ENCODE measurements at regions not wholly inside any gene's neighbourhood (a gene's known extent, or its start where the extent isn't known, plus 50 kb on each side); places are given as distances from the start of the nearest gene placed in this dataset.

- Histone ChIP-seq H3K4me3 (ENCODE audit: low read depth in 1 of 5, low read length in 5 of 5) (no peak overlapping the region), H3K9me3 (ENCODE audit: control insufficient read depth in 5 of 5, low read length in 5 of 5) (no peaks in the 10 kb centered on the region), H3K27me3 (ENCODE audit: control insufficient read depth in 5 of 5, insufficient read depth in 4 of 5, low read length in 5 of 5) (no peaks in the 10 kb centered on the region), H3K9ac (ENCODE audit: low read length in 5 of 5) (no peak overlapping the region), H3K27ac (ENCODE audit: low read depth, low read length) (no peak overlapping the region), H3K4me1 (ENCODE audit: control insufficient read depth in 5 of 5, insufficient read depth in 5 of 5, low read length in 5 of 5) (no peaks in the 10 kb centered on the region), H3K36me3 (ENCODE audit: control insufficient read depth in 5 of 5, insufficient read depth in 5 of 5, low read length in 5 of 5) (no peaks in the 10 kb centered on the region)
Observed at GRCh38 chr18:64295839-64296238, 147.0 kb upstream of the LINC00305 start.

DNA sequence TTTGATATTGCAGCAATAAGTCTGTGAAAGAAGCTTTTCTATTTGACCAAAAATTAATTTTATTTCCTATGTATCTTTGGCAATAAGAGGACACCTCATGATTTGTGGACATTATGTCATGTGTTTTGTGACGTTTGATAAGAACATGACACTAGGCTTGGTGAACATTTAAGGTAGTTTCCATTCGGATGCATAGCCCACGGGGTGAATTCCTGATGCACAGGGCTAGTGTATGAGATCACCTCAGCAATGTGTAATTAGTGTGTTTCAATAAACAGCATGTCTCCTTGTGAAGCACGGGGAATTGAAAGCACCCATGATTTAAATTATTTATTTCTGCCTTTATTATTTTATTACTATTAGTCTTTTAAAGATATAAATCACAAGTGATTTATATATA is 146.1 kb upstream of the LINC00305 start:
- no peak overlapping the region for H3K4me3 ChIP-seq (ENCODE audit: low read depth in 1 of 5, low read length in 5 of 5)
- no peak overlapping the region for H3K27ac ChIP-seq (ENCODE audit: low read depth, low read length)
- no peaks in the 10 kb centered on the region for H3K4me1 ChIP-seq (ENCODE audit: control insufficient read depth in 5 of 5, insufficient read depth in 5 of 5, low read length in 5 of 5)
- H3K9me3 ChIP-seq (ENCODE audit: control insufficient read depth in 5 of 5, low read length in 5 of 5) = no peaks in the 10 kb centered on the region
- H3K9ac ChIP-seq (ENCODE audit: low read length in 5 of 5) = no peak overlapping the region
- no peaks in the 10 kb centered on the region for H3K27me3 ChIP-seq (ENCODE audit: control insufficient read depth in 5 of 5, insufficient read depth in 4 of 5, low read length in 5 of 5)
- H3K36me3 ChIP-seq (ENCODE audit: control insufficient read depth in 5 of 5, insufficient read depth in 5 of 5, low read length in 5 of 5) = no peaks in the 10 kb centered on the region

DNA sequence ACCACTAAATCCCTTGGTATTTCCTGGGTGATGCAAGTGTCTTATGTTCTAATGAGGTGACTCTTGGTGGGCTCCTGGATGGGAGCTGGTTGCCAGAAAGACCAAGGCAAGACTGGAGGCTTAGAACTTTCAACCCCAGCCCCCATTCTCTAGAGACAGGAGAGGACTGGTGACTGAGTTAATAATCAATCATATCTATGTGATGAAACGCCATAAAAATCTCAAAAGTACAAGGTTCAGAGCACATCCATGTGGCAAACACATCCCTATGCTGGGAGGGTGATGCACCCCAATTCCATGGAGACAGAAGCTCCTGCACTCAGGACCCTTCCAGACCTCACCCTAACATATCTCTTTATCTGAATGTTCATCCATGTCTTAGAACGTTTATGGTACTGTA is 139.5 kb upstream of the LINC00305 start:
- Histone ChIP-seq H3K27me3 (ENCODE audit: control insufficient read depth in 5 of 5, insufficient read depth in 4 of 5, low read length in 5 of 5) (no peaks in the 10 kb centered on the region), H3K4me1 (ENCODE audit: control insufficient read depth in 5 of 5, insufficient read depth in 5 of 5, low read length in 5 of 5) (no peaks in the 10 kb centered on the region), H3K4me3 (ENCODE audit: low read depth in 1 of 5, low read length in 5 of 5) (no peak overlapping the region), H3K36me3 (ENCODE audit: control insufficient read depth in 5 of 5, insufficient read depth in 5 of 5, low read length in 5 of 5) (no peaks in the 10 kb centered on the region), H3K27ac (ENCODE audit: low read depth, low read length) (no peak overlapping the region), H3K9ac (ENCODE audit: low read length in 5 of 5) (no peak overlapping the region), H3K9me3 (ENCODE audit: control insufficient read depth in 5 of 5, low read length in 5 of 5) (peaks cover 0 to 2% (median 0%) of the 10 kb centered on the region in 5 donors)

DNA sequence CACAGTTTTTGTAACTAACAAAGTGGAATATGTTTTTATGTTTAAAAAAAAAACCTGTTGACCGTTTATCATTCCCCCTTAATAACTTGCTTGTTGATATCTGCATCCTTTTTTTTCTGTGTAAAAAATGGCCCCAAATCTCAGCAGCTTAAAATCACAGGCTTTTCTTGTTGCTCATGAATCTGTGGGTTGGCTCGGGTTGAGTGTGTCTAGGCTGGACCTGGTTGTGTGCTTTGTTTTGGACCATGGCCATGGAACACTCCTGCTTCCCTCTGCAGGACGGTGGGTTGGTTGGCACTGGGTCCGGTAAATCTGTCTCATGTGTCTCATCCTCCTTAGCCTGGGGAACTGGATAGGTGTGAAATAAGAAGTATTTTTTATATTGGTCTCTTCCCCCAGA is 139.0 kb upstream of the LINC00305 start:
- H3K27ac ChIP-seq (ENCODE audit: low read depth, low read length) = no peak overlapping the region
- no peaks in the 10 kb centered on the region for H3K36me3 ChIP-seq (ENCODE audit: control insufficient read depth in 5 of 5, insufficient read depth in 5 of 5, low read length in 5 of 5)
- H3K9me3 ChIP-seq (ENCODE audit: control insufficient read depth in 5 of 5, low read length in 5 of 5) = peaks cover 0 to 2% (median 0%) of the 10 kb centered on the region in 5 donors
- no peak overlapping the region for H3K4me3 ChIP-seq (ENCODE audit: low read depth in 1 of 5, low read length in 5 of 5)
- H3K27me3 ChIP-seq (ENCODE audit: control insufficient read depth in 5 of 5, insufficient read depth in 4 of 5, low read length in 5 of 5) = no peaks in the 10 kb centered on the region
- H3K9ac ChIP-seq (ENCODE audit: low read length in 5 of 5) = no peak overlapping the region
- H3K4me1 ChIP-seq (ENCODE audit: control insufficient read depth in 5 of 5, insufficient read depth in 5 of 5, low read length in 5 of 5) = no peaks in the 10 kb centered on the region

DNA sequence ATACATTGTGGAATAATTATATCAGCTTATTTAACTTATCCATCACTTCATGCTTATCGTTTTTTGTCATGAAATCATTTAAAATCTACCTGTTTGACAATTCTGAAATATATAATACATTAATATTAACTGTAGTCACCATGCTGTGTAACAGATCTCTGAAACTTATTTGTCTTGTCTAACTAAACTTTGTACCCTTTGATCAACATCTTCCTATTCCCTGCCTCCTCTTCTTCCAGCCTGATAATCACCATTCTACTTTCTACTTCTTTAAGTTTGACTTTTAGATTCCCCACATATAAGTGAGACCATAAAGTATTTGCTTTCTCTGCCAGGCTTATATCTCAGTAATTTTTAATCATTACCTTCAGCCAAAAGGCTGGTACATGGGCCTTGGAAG is 134.2 kb upstream of the LINC00305 start:
- Histone ChIP-seq H3K9me3 (ENCODE audit: control insufficient read depth in 5 of 5, low read length in 5 of 5) (no peaks in the 10 kb centered on the region), H3K27me3 (ENCODE audit: control insufficient read depth in 5 of 5, insufficient read depth in 4 of 5, low read length in 5 of 5) (no peaks in the 10 kb centered on the region), H3K36me3 (ENCODE audit: control insufficient read depth in 5 of 5, insufficient read depth in 5 of 5, low read length in 5 of 5) (no peaks in the 10 kb centered on the region), H3K27ac (ENCODE audit: low read depth, low read length) (no peak overlapping the region), H3K9ac (ENCODE audit: low read length in 5 of 5) (no peak overlapping the region), H3K4me1 (ENCODE audit: control insufficient read depth in 5 of 5, insufficient read depth in 5 of 5, low read length in 5 of 5) (no peaks in the 10 kb centered on the region), H3K4me3 (ENCODE audit: low read depth in 1 of 5, low read length in 5 of 5) (no peak overlapping the region)

DNA sequence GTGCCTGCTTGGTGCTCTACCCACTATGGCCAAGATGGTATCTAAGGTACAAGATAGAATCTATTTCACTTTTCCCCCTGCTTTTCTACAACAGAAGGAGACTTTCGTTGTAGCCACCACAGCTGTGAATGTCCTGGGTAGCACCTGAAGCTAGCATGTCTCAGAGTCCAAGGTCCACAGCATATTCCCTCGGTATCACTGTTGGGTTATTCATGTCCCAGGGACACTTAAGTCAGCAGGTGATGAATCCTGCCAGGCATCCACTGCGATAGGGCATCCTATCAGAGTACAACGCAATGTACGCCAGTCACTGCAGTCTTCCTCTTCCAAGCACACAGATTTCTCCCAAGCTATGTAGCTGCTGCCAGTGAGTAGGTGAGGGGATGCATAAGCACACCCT is 129.1 kb upstream of the LINC00305 start:
- Histone ChIP-seq H3K9me3 (ENCODE audit: control insufficient read depth in 5 of 5, low read length in 5 of 5) (no peaks in the 10 kb centered on the region), H3K36me3 (ENCODE audit: control insufficient read depth in 5 of 5, insufficient read depth in 5 of 5, low read length in 5 of 5) (no peaks in the 10 kb centered on the region), H3K27me3 (ENCODE audit: control insufficient read depth in 5 of 5, insufficient read depth in 4 of 5, low read length in 5 of 5) (no peaks in the 10 kb centered on the region), H3K4me1 (ENCODE audit: control insufficient read depth in 5 of 5, insufficient read depth in 5 of 5, low read length in 5 of 5) (peaks cover 0 to 17% (median 6%) of the 10 kb centered on the region in 5 donors), H3K4me3 (ENCODE audit: low read depth in 1 of 5, low read length in 5 of 5) (no peak overlapping the region), H3K9ac (ENCODE audit: low read length in 5 of 5) (no peak overlapping the region), H3K27ac (ENCODE audit: low read depth, low read length) (no peak overlapping the region)

- H3K9me3 ChIP-seq (ENCODE audit: control insufficient read depth in 5 of 5, low read length in 5 of 5) = no peaks in the 10 kb centered on the region
Observed at GRCh38 chr18:64276311-64277090, 127.6 kb upstream of the LINC00305 start.

DNA sequence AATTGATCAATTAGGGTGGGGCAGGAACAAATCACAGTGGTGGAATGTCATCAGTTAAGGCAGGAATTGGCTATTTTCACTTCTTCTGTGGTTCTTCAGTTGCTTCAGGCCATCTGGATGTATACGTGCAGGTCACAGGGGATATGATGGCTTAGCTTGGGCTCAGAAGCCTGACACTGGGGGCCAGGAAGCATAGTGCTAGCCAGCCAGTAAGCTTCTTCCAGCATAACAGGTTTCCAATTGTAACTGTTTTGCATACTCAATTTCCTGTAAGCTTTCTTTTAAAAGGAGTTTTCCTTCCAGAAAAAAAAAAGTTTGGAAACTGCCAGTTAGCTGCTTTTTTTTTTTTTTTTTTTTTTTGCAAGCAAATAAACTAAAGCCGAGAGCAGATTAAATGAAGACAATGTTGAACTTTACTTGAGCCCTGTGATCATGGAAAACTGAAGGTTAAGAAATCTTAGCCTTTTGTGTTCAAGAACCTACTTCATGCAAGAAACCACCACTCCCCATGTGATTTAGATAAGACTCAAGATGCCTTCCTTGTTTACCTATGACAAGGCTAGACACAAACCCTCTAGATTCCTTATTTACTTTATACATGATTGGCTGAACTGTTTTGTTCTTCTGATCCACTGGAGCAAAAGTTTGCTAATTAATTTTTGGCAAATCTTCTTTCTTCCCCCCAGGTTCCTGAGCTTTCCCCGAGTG is 126.9 kb upstream of the LINC00305 start:
- H3K4me3 ChIP-seq (ENCODE audit: low read depth in 1 of 5, low read length in 5 of 5) = no peak overlapping the region
- no peaks in the 10 kb centered on the region for H3K27me3 ChIP-seq (ENCODE audit: control insufficient read depth in 5 of 5, insufficient read depth in 4 of 5, low read length in 5 of 5)
- no peak overlapping the region for H3K9ac ChIP-seq (ENCODE audit: low read length in 5 of 5)
- peaks cover 0 to 17% (median 6%) of the 10 kb centered on the region in 5 donors for H3K4me1 ChIP-seq (ENCODE audit: control insufficient read depth in 5 of 5, insufficient read depth in 5 of 5, low read length in 5 of 5)
- H3K27ac ChIP-seq (ENCODE audit: low read depth, low read length) = peak overlapping the region; percentile 17
- H3K36me3 ChIP-seq (ENCODE audit: control insufficient read depth in 5 of 5, insufficient read depth in 5 of 5, low read length in 5 of 5) = no peaks in the 10 kb centered on the region
- H3K9me3 ChIP-seq (ENCODE audit: control insufficient read depth in 5 of 5, low read length in 5 of 5) = no peaks in the 10 kb centered on the region

More at GRCh38 chr18:64276311-64277090, 127.6 kb upstream of the LINC00305 start:
- H3K27me3 ChIP-seq (ENCODE audit: control insufficient read depth in 5 of 5, insufficient read depth in 4 of 5, low read length in 5 of 5) = no peaks in the 10 kb centered on the region
- peak overlapping the region; percentile 17 for H3K27ac ChIP-seq (ENCODE audit: low read depth, low read length)
- no peak overlapping the region for H3K9ac ChIP-seq (ENCODE audit: low read length in 5 of 5)
- peaks cover 0 to 17% (median 6%) of the 10 kb centered on the region in 5 donors for H3K4me1 ChIP-seq (ENCODE audit: control insufficient read depth in 5 of 5, insufficient read depth in 5 of 5, low read length in 5 of 5)
- no peaks in the 10 kb centered on the region for H3K36me3 ChIP-seq (ENCODE audit: control insufficient read depth in 5 of 5, insufficient read depth in 5 of 5, low read length in 5 of 5)
- peak overlapping the region in 1 of 5 donors; percentile 37 for H3K4me3 ChIP-seq (ENCODE audit: low read depth in 1 of 5, low read length in 5 of 5)

GRCh38 chr18:64273724-64274123 is 124.8 kb upstream of the LINC00305 start:
- H3K9me3 ChIP-seq (ENCODE audit: control insufficient read depth in 5 of 5, low read length in 5 of 5) = no peaks in the 10 kb centered on the region
- no peak overlapping the region for H3K9ac ChIP-seq (ENCODE audit: low read length in 5 of 5)
- H3K36me3 ChIP-seq (ENCODE audit: control insufficient read depth in 5 of 5, insufficient read depth in 5 of 5, low read length in 5 of 5) = no peaks in the 10 kb centered on the region
- no peak overlapping the region for H3K4me3 ChIP-seq (ENCODE audit: low read depth in 1 of 5, low read length in 5 of 5)
- H3K4me1 ChIP-seq (ENCODE audit: control insufficient read depth in 5 of 5, insufficient read depth in 5 of 5, low read length in 5 of 5) = peaks cover 0 to 17% (median 6%) of the 10 kb centered on the region in 5 donors
- H3K27ac ChIP-seq (ENCODE audit: low read depth, low read length) = no peak overlapping the region
- H3K27me3 ChIP-seq (ENCODE audit: control insufficient read depth in 5 of 5, insufficient read depth in 4 of 5, low read length in 5 of 5) = no peaks in the 10 kb centered on the region

GRCh38 chr18:64271975-64272659 is 123.2 kb upstream of the LINC00305 start:
- Histone ChIP-seq H3K9me3 (ENCODE audit: control insufficient read depth in 5 of 5, low read length in 5 of 5) (no peaks in the 10 kb centered on the region), H3K36me3 (ENCODE audit: control insufficient read depth in 5 of 5, insufficient read depth in 5 of 5, low read length in 5 of 5) (no peaks in the 10 kb centered on the region), H3K4me3 (ENCODE audit: low read depth in 1 of 5, low read length in 5 of 5) (no peak overlapping the region), H3K4me1 (ENCODE audit: control insufficient read depth in 5 of 5, insufficient read depth in 5 of 5, low read length in 5 of 5) (peaks cover 0 to 14% (median 6%) of the 10 kb centered on the region in 5 donors), H3K27me3 (ENCODE audit: control insufficient read depth in 5 of 5, insufficient read depth in 4 of 5, low read length in 5 of 5) (no peaks in the 10 kb centered on the region), H3K27ac (ENCODE audit: low read depth, low read length) (no peak overlapping the region), H3K9ac (ENCODE audit: low read length in 5 of 5) (no peak overlapping the region)
